WTC11 (cell line): ENCODE measurements at regions not wholly inside any gene's neighbourhood (a gene's known extent, or its start where the extent isn't known, plus 50 kb on each side); places are given as distances from the start of the nearest gene placed in this dataset.

ENCODE experiments used
- ATF1 ChIP-seq: sonication (generic); formaldehyde crosslinking; IDR thresholded peaks from 2 replicates; pipeline ENCODE4 v1.8.1; 2023; ENCODE audit warnings: mild to moderate bottlenecking, moderate library complexity, missing genetic modification reagents
- CBFB ChIP-seq: sonication (generic); formaldehyde crosslinking; IDR thresholded peaks from 2 replicates; pipeline ENCODE4 v1.8.1; 2022; ENCODE audit warnings: mild to moderate bottlenecking, low read depth, missing genetic modification reagents
- ESRRA ChIP-seq: sonication (generic); formaldehyde crosslinking; IDR thresholded peaks from 2 replicates; pipeline ENCODE4 v1.8.1; 2022; ENCODE audit warnings: mild to moderate bottlenecking, missing genetic modification reagents, borderline replicate concordance
- FOXP1 ChIP-seq: sonication (generic); formaldehyde crosslinking; IDR thresholded peaks from 2 replicates; pipeline ENCODE4 v1.8.0; 2022; ENCODE audit warnings: missing genetic modification reagents, mild to moderate bottlenecking, moderate library complexity, borderline replicate concordance
- KAT7 ChIP-seq: sonication (generic); formaldehyde crosslinking; IDR thresholded peaks from 2 replicates; pipeline ENCODE4 v1.8.1; 2023; ENCODE audit warnings: missing genetic modification reagents, mild to moderate bottlenecking, borderline replicate concordance
- NFYB ChIP-seq: sonication (generic); formaldehyde crosslinking; conservative IDR thresholded peaks from 2 replicates; pipeline ENCODE4 v1.8.0; 2022; ENCODE audit warnings: low read depth, missing genetic modification reagents
- ZNF232 ChIP-seq: sonication (generic); formaldehyde crosslinking; IDR thresholded peaks from 2 replicates; pipeline ENCODE4 v1.8.0; 2022; ENCODE audit warnings: mild to moderate bottlenecking, missing genetic modification reagents
- TF ChIP-seq, protein P1 (sequence below): sonication (generic); formaldehyde crosslinking; IDR thresholded peaks from 2 replicates; pipeline ENCODE4 v1.8.0; 2022; ENCODE audit warnings: mild to moderate bottlenecking, missing genetic modification reagents
- TF ChIP-seq, protein P2 (sequence below): sonication (generic); formaldehyde crosslinking; IDR thresholded peaks from 2 replicates; pipeline ENCODE4 v1.8.0; 2022; ENCODE audit warnings: mild to moderate bottlenecking, missing genetic modification reagents
- TF ChIP-seq, protein P3 (sequence below): fragments of 200-600 bp; IDR thresholded peaks from 2 replicates; pipeline ENCODE4 v1.8.0; 2022; ENCODE audit warnings: antibody characterized with exemption
- TF ChIP-seq, protein P4 (sequence below): sonication (generic); formaldehyde crosslinking; conservative IDR thresholded peaks from 2 replicates; pipeline ENCODE4 v1.8.1; 2022; ENCODE audit warnings: mild to moderate bottlenecking, missing genetic modification reagents
- TF ChIP-seq, protein P5 (sequence below): sonication (generic); formaldehyde crosslinking; IDR thresholded peaks from 2 replicates; pipeline ENCODE4 v1.8.1; 2023; ENCODE audit warnings: mild to moderate bottlenecking, missing genetic modification reagents, moderate library complexity
- TF ChIP-seq, protein P6 (sequence below): sonication (generic); formaldehyde crosslinking; IDR thresholded peaks from 2 replicates; pipeline ENCODE4 v1.8.1; 2023; ENCODE audit warnings: mild to moderate bottlenecking, moderate library complexity, missing genetic modification reagents

DNA sequence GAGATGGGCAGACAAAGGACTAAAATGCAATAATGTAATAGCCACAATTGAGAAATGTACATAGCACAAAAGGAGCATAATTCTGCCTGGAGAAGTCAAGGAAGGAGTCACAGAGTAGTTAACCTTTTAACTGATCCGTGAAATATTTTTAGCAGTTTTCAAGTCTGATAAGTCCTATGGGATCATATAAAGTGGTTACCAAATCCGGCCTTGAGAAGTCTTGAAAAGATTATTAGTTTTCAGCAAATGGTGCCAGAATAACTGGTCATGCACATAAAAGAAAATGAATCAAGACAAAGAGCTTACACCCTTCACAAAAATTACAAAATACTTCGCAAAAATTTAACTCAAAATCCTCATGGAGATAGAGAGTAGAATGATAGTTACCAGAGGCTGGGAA is 788.7 kb upstream of the AMOT start:
- TF ChIP-seq, protein P1, sequence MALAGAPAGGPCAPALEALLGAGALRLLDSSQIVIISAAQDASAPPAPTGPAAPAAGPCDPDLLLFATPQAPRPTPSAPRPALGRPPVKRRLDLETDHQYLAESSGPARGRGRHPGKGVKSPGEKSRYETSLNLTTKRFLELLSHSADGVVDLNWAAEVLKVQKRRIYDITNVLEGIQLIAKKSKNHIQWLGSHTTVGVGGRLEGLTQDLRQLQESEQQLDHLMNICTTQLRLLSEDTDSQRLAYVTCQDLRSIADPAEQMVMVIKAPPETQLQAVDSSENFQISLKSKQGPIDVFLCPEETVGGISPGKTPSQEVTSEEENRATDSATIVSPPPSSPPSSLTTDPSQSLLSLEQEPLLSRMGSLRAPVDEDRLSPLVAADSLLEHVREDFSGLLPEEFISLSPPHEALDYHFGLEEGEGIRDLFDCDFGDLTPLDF = no peak
- TF ChIP-seq, protein P2, sequence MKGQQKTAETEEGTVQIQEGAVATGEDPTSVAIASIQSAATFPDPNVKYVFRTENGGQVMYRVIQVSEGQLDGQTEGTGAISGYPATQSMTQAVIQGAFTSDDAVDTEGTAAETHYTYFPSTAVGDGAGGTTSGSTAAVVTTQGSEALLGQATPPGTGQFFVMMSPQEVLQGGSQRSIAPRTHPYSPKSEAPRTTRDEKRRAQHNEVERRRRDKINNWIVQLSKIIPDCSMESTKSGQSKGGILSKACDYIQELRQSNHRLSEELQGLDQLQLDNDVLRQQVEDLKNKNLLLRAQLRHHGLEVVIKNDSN (CRISPR knock-in tag) = no peak
- no peak for TF ChIP-seq ZNF232 (CRISPR knock-in tag)
- TF ChIP-seq, protein P3, sequence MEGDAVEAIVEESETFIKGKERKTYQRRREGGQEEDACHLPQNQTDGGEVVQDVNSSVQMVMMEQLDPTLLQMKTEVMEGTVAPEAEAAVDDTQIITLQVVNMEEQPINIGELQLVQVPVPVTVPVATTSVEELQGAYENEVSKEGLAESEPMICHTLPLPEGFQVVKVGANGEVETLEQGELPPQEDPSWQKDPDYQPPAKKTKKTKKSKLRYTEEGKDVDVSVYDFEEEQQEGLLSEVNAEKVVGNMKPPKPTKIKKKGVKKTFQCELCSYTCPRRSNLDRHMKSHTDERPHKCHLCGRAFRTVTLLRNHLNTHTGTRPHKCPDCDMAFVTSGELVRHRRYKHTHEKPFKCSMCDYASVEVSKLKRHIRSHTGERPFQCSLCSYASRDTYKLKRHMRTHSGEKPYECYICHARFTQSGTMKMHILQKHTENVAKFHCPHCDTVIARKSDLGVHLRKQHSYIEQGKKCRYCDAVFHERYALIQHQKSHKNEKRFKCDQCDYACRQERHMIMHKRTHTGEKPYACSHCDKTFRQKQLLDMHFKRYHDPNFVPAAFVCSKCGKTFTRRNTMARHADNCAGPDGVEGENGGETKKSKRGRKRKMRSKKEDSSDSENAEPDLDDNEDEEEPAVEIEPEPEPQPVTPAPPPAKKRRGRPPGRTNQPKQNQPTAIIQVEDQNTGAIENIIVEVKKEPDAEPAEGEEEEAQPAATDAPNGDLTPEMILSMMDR = no peak
- TF ChIP-seq FOXP1 (CRISPR knock-in tag) = no peak
- TF ChIP-seq, protein P4, sequence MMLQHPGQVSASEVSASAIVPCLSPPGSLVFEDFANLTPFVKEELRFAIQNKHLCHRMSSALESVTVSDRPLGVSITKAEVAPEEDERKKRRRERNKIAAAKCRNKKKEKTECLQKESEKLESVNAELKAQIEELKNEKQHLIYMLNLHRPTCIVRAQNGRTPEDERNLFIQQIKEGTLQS = no peak
- TF ChIP-seq KAT7 (CRISPR knock-in tag) = no peak
- TF ChIP-seq ESRRA = no peak
- TF ChIP-seq NFYB (CRISPR knock-in tag) = no peak
- no peak for TF ChIP-seq CBFB (CRISPR knock-in tag)
- TF ChIP-seq, protein P5, sequence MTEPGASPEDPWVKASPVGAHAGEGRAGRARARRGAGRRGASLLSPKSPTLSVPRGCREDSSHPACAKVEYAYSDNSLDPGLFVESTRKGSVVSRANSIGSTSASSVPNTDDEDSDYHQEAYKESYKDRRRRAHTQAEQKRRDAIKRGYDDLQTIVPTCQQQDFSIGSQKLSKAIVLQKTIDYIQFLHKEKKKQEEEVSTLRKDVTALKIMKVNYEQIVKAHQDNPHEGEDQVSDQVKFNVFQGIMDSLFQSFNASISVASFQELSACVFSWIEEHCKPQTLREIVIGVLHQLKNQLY (CRISPR knock-in tag) = no peak
- TF ChIP-seq, protein P6, sequence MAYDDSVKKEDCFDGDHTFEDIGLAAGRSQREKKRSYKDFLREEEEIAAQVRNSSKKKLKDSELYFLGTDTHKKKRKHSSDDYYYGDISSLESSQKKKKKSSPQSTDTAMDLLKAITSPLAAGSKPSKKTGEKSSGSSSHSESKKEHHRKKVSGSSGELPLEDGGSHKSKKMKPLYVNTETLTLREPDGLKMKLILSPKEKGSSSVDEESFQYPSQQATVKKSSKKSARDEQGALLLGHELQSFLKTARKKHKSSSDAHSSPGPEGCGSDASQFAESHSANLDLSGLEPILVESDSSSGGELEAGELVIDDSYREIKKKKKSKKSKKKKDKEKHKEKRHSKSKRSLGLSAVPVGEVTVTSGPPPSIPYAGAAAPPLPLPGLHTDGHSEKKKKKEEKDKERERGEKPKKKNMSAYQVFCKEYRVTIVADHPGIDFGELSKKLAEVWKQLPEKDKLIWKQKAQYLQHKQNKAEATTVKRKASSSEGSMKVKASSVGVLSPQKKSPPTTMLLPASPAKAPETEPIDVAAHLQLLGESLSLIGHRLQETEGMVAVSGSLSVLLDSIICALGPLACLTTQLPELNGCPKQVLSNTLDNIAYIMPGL (CRISPR knock-in tag) = no peak
- TF ChIP-seq ATF1 (CRISPR knock-in tag) = no peak
